GM12878 (cell line): ENCODE measurements at regions not wholly inside any gene's neighbourhood (a gene's known extent, or its start where the extent isn't known, plus 50 kb on each side); places are given as distances from the start of the nearest gene placed in this dataset.

Experiments used
- BMI1 ChIP-seq: fragments of 450-650 bp; IDR thresholded peaks from 2 replicates; pipeline ENCODE4 v1.6.1; 2016; ENCODE audit warnings: mild to moderate bottlenecking, moderate library complexity, borderline replicate concordance
- CBX5 ChIP-seq: sonication (generic); IDR thresholded peaks from 2 replicates; pipeline ENCODE4 v1.6.1; 2016; ENCODE audit warnings: low read depth, moderate library complexity, mild to moderate bottlenecking, inconsistent platforms
- CHD2 ChIP-seq: IDR thresholded peaks from 2 replicates; pipeline ENCODE4 v1.6.1; 2011; ENCODE audit warnings: low read depth, low read length, improper control_type of control experiment, borderline replicate concordance
- ETV6 ChIP-seq, 2 experiments: fragments of 450-650 bp in 1 of 2; IDR thresholded peaks in 1 of 2; conservative IDR thresholded peaks in 1 of 2; 2 replicates each; pipeline ENCODE4 v1.6.1; 2014; ENCODE audit warnings: antibody characterized with exemption in 1 of 2, borderline replicate concordance in 1 of 2, low read depth in 1 of 2, mild to moderate bottlenecking in 1 of 2, moderate library complexity in 1 of 2
- FOS ChIP-seq: IDR thresholded peaks from 3 replicates; pipeline ENCODE4 v1.6.1; 2011; ENCODE audit warnings: borderline replicate concordance; ENCODE audit not compliant: insufficient read length; ENCODE audit errors: extremely low read depth
- FOXM1 ChIP-seq: IDR thresholded peaks from 2 replicates; pipeline ENCODE4 v1.6.1; 2012; ENCODE audit warnings: low read depth, mild to moderate bottlenecking, inconsistent platforms, low read length, moderate library complexity
- GABPA ChIP-seq: IDR thresholded peaks from 2 replicates; pipeline ENCODE4 v1.6.1; 2014; ENCODE audit warnings: antibody characterized with exemption, low read depth, mild to moderate bottlenecking, inconsistent platforms
- HCFC1 ChIP-seq: fragments of 150-350 bp; IDR thresholded peaks from 2 replicates; pipeline ENCODE4 v1.6.1; 2014; ENCODE audit warnings: low read length
- IRF4 ChIP-seq: IDR thresholded peaks from 2 replicates; pipeline ENCODE4 v1.6.1; 2011; ENCODE audit warnings: low read depth, low read length
- JUNB ChIP-seq: IDR thresholded peaks from 2 replicates; pipeline ENCODE4 v1.6.1; 2016; ENCODE audit warnings: antibody characterized with exemption, mild to moderate bottlenecking
- MTA2 ChIP-seq: fragments of 450-650 bp; IDR thresholded peaks from 2 replicates; pipeline ENCODE4 v1.6.1; 2016; ENCODE audit warnings: low read depth, mild to moderate bottlenecking, moderate library complexity
- MTA3 ChIP-seq: IDR thresholded peaks from 2 replicates; pipeline ENCODE4 v1.6.1; 2012; ENCODE audit warnings: low read length, inconsistent platforms, borderline replicate concordance
- POU2F2 ChIP-seq: IDR thresholded peaks from 3 replicates; pipeline ENCODE4 v1.6.1; 2011; ENCODE audit warnings: low read depth, mild to moderate bottlenecking, low read length, borderline replicate concordance
- RELA ChIP-seq: fragments of 450-650 bp; IDR thresholded peaks from 2 replicates; pipeline ENCODE4 v1.8.0; 2014; ENCODE audit warnings: borderline replicate concordance; ENCODE audit not compliant: partially characterized antibody
- RUNX3 ChIP-seq: IDR thresholded peaks from 2 replicates; pipeline ENCODE4 v1.6.1; 2012; ENCODE audit warnings: low read length, inconsistent platforms
- SP1 ChIP-seq: IDR thresholded peaks from one replicate; pipeline ENCODE4 v1.6.1; 2011; ENCODE audit warnings: low read depth, low read length
- SRF ChIP-seq, 2 experiments: IDR thresholded peaks; 2 replicates each; pipeline ENCODE4 v1.6.1; 2011; ENCODE audit warnings: low read depth in 2 of 2, low read length in 2 of 2, mild to moderate bottlenecking in 1 of 2, moderate library complexity in 1 of 2
- TAF1 ChIP-seq: IDR thresholded peaks from 2 replicates; pipeline ENCODE4 v1.6.1; 2011; ENCODE audit warnings: mild to moderate bottlenecking, low read depth, low read length, borderline replicate concordance
- ZNF207 ChIP-seq: fragments of 450-650 bp; IDR thresholded peaks from 2 replicates; pipeline ENCODE4 v1.6.1; 2014; ENCODE audit warnings: antibody characterized with exemption, mild to moderate bottlenecking, borderline replicate concordance
- ZNF384 ChIP-seq: IDR thresholded peaks from 2 replicates; pipeline ENCODE4 v1.6.1; 2012; ENCODE audit warnings: low read depth, mild to moderate bottlenecking, low read length, improper control_type of control experiment, borderline replicate concordance
- ZNF622 ChIP-seq: fragments of 450-650 bp; IDR thresholded peaks from 2 replicates; pipeline ENCODE4 v1.6.1; 2017; ENCODE audit warnings: mild to moderate bottlenecking, inconsistent platforms
- ZZZ3 ChIP-seq: IDR thresholded peaks from 2 replicates; pipeline ENCODE4 v1.6.1; 2011; ENCODE audit warnings: low read depth; ENCODE audit not compliant: control insufficient read depth, insufficient read length
- TF ChIP-seq, protein P1 (sequence below): IDR thresholded peaks from 2 replicates; pipeline ENCODE4 v1.6.1; 2011; ENCODE audit warnings: mild to moderate bottlenecking, low read depth, low read length, moderate library complexity; ENCODE audit not compliant: insufficient replicate concordance
- TF ChIP-seq, protein P2 (sequence below): IDR thresholded peaks from 2 replicates; pipeline ENCODE4 v1.6.1; 2012; ENCODE audit warnings: low read length, inconsistent platforms
- TF ChIP-seq, protein P3 (sequence below): IDR thresholded peaks from 2 replicates; pipeline ENCODE4 v1.6.1; 2012; ENCODE audit warnings: low read depth, low read length, improper control_type of control experiment
- TF ChIP-seq, protein P4 (sequence below): fragments of 450-650 bp; IDR thresholded peaks from 2 replicates; pipeline ENCODE4 v1.6.1; 2017; ENCODE audit warnings: mild to moderate bottlenecking

DNA sequence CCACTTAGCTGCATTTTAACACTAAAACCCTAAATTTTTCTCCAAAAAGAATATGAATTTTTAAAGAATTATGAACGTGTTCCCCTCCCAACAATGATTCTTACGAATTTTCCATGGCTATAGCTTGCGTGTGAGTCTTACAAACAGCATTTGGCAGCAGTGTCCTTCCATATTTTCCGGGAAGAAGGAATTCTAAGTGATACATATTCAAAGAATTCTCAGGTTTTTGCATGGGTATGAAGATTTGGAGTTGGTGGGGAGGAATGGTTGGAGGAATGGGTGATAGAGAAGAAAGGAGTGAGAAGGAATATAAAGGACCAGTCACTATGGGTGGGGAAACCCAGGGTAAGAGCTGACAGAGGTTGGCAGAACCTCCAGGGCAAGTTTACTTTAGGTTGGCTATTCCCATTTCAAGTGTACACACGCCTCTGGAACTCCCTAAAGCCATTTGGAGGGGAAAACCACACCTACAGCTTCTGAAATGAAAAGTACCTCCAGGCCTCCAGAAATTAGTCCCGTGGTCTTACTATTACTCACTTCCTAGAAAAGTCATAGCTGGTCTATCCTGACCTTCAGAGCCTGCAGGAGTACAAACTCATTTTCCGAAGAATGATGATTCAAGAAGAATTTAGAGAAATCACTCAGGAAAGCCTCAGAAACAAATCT lies 420.8 kb upstream of the DIPK2B start (continued):
- 0 out of 4 replicates have a peak, but pooled peaks of 1 of the 2 experiments have one; percentile 33 for TF ChIP-seq SRF (IDR thresholded peaks at IDR 0.05; ENCODE audit: low read depth in 2 of 2, low read length in 2 of 2)
- peak; percentile 44; the same call in 1 of the 2 replicates for TF ChIP-seq GABPA
- no peak for TF ChIP-seq POU2F2
- peak; percentile 71 for TF ChIP-seq RUNX3
- no peak for TF ChIP-seq SP1
- TF ChIP-seq MTA2: no peak
- TF ChIP-seq RELA: no peak
- TF ChIP-seq, protein P1, sequence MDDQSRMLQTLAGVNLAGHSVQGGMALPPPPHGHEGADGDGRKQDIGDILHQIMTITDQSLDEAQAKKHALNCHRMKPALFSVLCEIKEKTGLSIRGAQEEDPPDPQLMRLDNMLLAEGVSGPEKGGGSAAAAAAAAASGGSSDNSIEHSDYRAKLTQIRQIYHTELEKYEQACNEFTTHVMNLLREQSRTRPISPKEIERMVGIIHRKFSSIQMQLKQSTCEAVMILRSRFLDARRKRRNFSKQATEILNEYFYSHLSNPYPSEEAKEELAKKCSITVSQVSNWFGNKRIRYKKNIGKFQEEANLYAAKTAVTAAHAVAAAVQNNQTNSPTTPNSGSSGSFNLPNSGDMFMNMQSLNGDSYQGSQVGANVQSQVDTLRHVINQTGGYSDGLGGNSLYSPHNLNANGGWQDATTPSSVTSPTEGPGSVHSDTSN: no peak
- TF ChIP-seq, protein P2, sequence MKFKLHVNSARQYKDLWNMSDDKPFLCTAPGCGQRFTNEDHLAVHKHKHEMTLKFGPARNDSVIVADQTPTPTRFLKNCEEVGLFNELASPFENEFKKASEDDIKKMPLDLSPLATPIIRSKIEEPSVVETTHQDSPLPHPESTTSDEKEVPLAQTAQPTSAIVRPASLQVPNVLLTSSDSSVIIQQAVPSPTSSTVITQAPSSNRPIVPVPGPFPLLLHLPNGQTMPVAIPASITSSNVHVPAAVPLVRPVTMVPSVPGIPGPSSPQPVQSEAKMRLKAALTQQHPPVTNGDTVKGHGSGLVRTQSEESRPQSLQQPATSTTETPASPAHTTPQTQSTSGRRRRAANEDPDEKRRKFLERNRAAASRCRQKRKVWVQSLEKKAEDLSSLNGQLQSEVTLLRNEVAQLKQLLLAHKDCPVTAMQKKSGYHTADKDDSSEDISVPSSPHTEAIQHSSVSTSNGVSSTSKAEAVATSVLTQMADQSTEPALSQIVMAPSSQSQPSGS: peak; percentile 51; the same call in 1 of the 2 replicates
- TF ChIP-seq CBX5: no peak
- TF ChIP-seq MTA3: no peak
- TF ChIP-seq TAF1: no peak
- TF ChIP-seq ZNF384: no peak
- TF ChIP-seq ZNF622: no peak
- TF ChIP-seq, protein P3, sequence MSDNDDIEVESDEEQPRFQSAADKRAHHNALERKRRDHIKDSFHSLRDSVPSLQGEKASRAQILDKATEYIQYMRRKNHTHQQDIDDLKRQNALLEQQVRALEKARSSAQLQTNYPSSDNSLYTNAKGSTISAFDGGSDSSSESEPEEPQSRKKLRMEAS: no peak
- no peak for TF ChIP-seq FOS
- TF ChIP-seq FOXM1: peak; percentile 57; the same call in 1 of the 2 replicates
- no peak for TF ChIP-seq BMI1
- no peak for TF ChIP-seq HCFC1
- no peak for TF ChIP-seq CHD2
- peak; percentile 79 for TF ChIP-seq JUNB
- no peak for TF ChIP-seq ZNF207
- TF ChIP-seq IRF4: no peak
- TF ChIP-seq, protein P4, sequence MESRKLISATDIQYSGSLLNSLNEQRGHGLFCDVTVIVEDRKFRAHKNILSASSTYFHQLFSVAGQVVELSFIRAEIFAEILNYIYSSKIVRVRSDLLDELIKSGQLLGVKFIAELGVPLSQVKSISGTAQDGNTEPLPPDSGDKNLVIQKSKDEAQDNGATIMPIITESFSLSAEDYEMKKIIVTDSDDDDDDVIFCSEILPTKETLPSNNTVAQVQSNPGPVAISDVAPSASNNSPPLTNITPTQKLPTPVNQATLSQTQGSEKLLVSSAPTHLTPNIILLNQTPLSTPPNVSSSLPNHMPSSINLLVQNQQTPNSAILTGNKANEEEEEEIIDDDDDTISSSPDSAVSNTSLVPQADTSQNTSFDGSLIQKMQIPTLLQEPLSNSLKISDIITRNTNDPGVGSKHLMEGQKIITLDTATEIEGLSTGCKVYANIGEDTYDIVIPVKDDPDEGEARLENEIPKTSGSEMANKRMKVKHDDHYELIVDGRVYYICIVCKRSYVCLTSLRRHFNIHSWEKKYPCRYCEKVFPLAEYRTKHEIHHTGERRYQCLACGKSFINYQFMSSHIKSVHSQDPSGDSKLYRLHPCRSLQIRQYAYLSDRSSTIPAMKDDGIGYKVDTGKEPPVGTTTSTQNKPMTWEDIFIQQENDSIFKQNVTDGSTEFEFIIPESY: no peak
- TF ChIP-seq ETV6 (conservative IDR thresholded peaks at IDR 0.05 in 1 of 2, IDR thresholded peaks at IDR 0.05 in 1 of 2; ENCODE audit: borderline replicate concordance in 1 of 2, low read depth in 1 of 2): peak in 1 of 2 experiments; percentile 69; a peak in 2 of 4 replicates
- TF ChIP-seq ZZZ3: no peak
